Heart left ventricle (tissue), 16 donors: ENCODE measurements at regions not wholly inside any gene's neighbourhood (a gene's known extent, or its start where the extent isn't known, plus 50 kb on each side); places are given as distances from the start of the nearest gene placed in this dataset.

Experiments used
- ATAC-seq, 4 donors: fragments of 200-7000 bp; cut with Tn5 transposase; one replicate each; pipeline ENCODE4 v1.9.1; 2020 to 2022; ENCODE audit warnings: moderate library complexity in 4 of 4, mild to moderate bottlenecking in 3 of 4, moderate number of reproducible peaks in 1 of 4
- DNase-seq, 5 donors: peaks; one replicate each; pipeline ENCODE4 v3.0.0-alpha.2; 2020
- H3K27ac ChIP-seq, 12 donors: fragments of 200-600 bp; sonication (generic) in 4 of 12; one replicate each; pipeline versions ENCODE4 v1.5.0 to v1.8.0; 2016 to 2022; ENCODE audit warnings: mild to moderate bottlenecking in 2 of 12
- H3K27me3 ChIP-seq, 9 donors: fragments of 200-600 bp; sonication (generic) in 2 of 9; one replicate each; pipeline versions ENCODE4 v1.5.1 to v1.8.0; 2016 to 2022; ENCODE audit warnings: mild to moderate bottlenecking in 3 of 9
- H3K36me3 ChIP-seq, 9 donors: fragments of 200-600 bp; sonication (generic) in 2 of 9; one replicate each; pipeline versions ENCODE4 v1.5.0 to v1.8.0; 2018 to 2022; ENCODE audit warnings: mild to moderate bottlenecking in 2 of 9
- H3K4me1 ChIP-seq, 12 donors: fragments of 200-600 bp; sonication (generic) in 4 of 12; one replicate each; pipeline versions ENCODE4 v1.5.0 to v1.8.0; 2016 to 2022; ENCODE audit warnings: mild to moderate bottlenecking in 3 of 12
- H3K4me3 ChIP-seq, 12 donors: fragments of 200-600 bp; sonication (generic) in 4 of 12; one replicate each; pipeline versions ENCODE4 v1.5.0 to v1.8.0; 2017 to 2022; ENCODE audit warnings: mild to moderate bottlenecking in 9 of 12, moderate library complexity in 4 of 12
- H3K9me3 ChIP-seq, 12 donors: fragments of 200-600 bp; sonication (generic) in 4 of 12; one replicate each; pipeline versions ENCODE4 v1.5.0 to v1.8.0; 2016 to 2022; ENCODE audit warnings: mild to moderate bottlenecking in 1 of 12
- POLR2A ChIP-seq, 2 donors: fragments of 450-650 bp; IDR thresholded peaks; one replicate each; pipeline ENCODE4 v1.6.1; 2017; ENCODE audit warnings: antibody characterized with exemption in 2 of 2, mild to moderate bottlenecking in 2 of 2, moderate library complexity in 2 of 2
- WGBS, 4 donors: extraction: QIAGEN DNeasy Blood & Tissue Kit in 2 of 4; methylation state at CpG; one replicate each; pipeline versions ENCODE4 v1.1.5 to v1.1.7; 2013 to 2018; 5-methylcytosine and 5-hydroxymethylcytosine counted together
- intact Hi-C, 10 donors: fragments of 100-400 bp; cut with DNase I; formaldehyde crosslinking; loops; one replicate each; pipeline versions ENCODE4 v1.11.1 to v1.14.2; 2022
- TF ChIP-seq, protein P1 (sequence below), 12 donors: fragments of 200-600 bp; sonication (generic) in 4 of 12; IDR thresholded peaks; one replicate each; pipeline versions ENCODE4 v1.5.0 to v1.8.0; 2018 to 2022; ENCODE audit warnings: antibody characterized with exemption in 12 of 12, mild to moderate bottlenecking in 5 of 12
- donor health status: ischemic (EF 13 %, LVEDD 7.1; RV severe dilation, severe dysfunction).
- donor health status: healthy with polysubstance abuse.
- donor health status: DM: no; HTN: yes; CAD: no.
- donor health status: DM: no; HTN: no; CAD: no.
- donor health status: ischemic (EF 25% LVEDD 6.9; RV normal size, moderate dysfunction).
- donor health status: ischemic (EF 25% LVEDD 5.7; RV mildly dilated, moderate dysfunction).
- donor health status: healthy.
- donor health status: DM: yes; HTN: yes; CAD: no.
- donor health status: ischemic (EF 35%, LVEDD 5.7; RV mildly dilated, moderate dysfunction).
- donor health status: nonischemic (EF 11% LVEDD 7.7; RV severe dilation, severe dysfunction).
- donor health status: DM: yes; HTN: yes; CAD: no.
- donor health status: PGD.
- donor health status: ischemic (EF 29% LVEDD 5.4; RV normal size, mild dysfunction).
- donor health status: nonischemic (EF 23%, LVEDD 6.1; RV moderate dilation, normal function).

DNA sequence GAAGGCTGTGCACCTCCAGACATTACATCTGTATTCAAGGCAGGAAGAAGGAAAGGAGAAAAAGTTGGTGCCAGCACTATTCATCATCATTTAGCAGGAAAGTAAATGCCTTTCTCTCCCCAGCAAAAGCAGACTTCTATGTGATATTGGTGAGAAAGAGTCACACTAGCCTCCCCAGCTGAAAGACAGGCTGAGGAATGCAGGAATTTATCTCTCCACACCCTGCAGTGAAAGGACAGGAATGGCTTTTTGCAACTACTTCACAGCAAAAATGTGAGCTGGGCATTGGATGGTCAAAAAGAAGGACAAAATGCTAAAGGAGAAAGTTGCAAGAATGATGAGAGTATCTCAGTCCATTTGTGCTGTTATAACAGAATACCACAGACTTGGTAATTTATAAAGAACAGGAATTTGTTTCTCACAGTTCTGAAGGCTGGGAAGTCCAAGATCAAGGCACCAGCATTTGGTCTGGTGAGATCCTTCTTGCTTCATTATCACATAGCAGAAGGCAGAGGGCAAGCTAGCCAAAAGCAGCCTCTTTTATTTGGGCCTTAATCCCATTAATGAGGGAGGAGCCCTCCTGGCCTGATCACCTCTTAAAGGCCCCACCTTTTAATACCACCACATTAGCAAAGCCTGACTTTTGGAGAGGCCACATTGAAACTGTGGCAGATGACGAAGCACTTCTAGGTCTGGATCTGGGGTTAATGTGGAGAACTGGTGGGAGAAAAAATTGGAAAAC is 388.1 kb upstream of the SLC14A2 start:
- no peaks in the 10 kb centered on the region for H3K4me1 ChIP-seq
- H3K9me3 ChIP-seq: peaks cover 0 to 10% (median 0%) of the 10 kb centered on the region in 12 donors
- no peak overlapping the region for H3K4me3 ChIP-seq
- no peaks in the 10 kb centered on the region for H3K27me3 ChIP-seq
- intact Hi-C loops: no loop called here
- ATAC-seq (no peak), DNase-seq (no peak)
- TF ChIP-seq, protein P1, sequence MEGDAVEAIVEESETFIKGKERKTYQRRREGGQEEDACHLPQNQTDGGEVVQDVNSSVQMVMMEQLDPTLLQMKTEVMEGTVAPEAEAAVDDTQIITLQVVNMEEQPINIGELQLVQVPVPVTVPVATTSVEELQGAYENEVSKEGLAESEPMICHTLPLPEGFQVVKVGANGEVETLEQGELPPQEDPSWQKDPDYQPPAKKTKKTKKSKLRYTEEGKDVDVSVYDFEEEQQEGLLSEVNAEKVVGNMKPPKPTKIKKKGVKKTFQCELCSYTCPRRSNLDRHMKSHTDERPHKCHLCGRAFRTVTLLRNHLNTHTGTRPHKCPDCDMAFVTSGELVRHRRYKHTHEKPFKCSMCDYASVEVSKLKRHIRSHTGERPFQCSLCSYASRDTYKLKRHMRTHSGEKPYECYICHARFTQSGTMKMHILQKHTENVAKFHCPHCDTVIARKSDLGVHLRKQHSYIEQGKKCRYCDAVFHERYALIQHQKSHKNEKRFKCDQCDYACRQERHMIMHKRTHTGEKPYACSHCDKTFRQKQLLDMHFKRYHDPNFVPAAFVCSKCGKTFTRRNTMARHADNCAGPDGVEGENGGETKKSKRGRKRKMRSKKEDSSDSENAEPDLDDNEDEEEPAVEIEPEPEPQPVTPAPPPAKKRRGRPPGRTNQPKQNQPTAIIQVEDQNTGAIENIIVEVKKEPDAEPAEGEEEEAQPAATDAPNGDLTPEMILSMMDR (IDR thresholded peaks at IDR 0.05): no peak
- H3K36me3 ChIP-seq: no peaks in the 10 kb centered on the region
- no peak overlapping the region for H3K27ac ChIP-seq
- WGBS, 4 donors: 75 to 100% (median 94%) methylated on average over 1 of the region's 1 CpG

DNA sequence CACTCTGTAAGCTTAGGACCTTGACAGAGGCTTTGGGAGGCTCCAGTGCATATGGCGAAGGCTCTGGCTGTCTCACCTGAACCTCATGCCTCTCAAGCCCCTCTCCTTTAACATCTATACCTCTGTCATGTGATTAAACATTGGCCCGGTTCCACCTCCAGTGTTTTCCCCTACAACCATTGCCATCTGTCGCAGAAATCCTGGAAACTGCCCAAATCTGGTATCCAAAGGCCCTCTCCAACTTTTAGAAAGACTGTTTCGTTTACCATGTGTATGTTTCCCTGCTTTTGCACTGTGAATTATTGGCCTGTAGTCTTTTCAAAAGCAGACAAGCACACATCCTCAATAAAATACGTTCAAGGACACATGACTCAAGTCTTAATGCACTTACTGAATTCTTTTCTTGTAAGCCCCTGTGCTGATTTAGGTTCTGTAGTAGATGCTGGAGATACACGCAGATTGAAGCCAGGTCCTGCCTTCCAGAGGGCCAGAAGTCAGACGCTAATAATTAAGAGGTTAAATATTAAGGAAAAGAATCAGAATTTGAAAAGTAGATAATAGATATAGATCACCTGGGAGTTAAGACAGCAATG is 386.4 kb upstream of the SLC14A2 start:
- TF ChIP-seq, protein P1 (IDR thresholded peaks at IDR 0.05): no peak
- TF ChIP-seq POLR2A (IDR thresholded peaks at IDR 0.05): no peak
- no peak for DNase-seq
- 83 to 89% (median 86%) methylated on average over 7 of the region's 7 CpGs for WGBS, 4 donors
- H3K4me1 ChIP-seq: no peaks in the 10 kb centered on the region
- H3K9me3 ChIP-seq: peaks cover 0 to 10% (median 0%) of the 10 kb centered on the region in 12 donors
- no peaks in the 10 kb centered on the region for H3K36me3 ChIP-seq
- intact Hi-C loops: no loop called here
- no peaks in the 10 kb centered on the region for H3K27me3 ChIP-seq
- no peak overlapping the region for H3K27ac ChIP-seq
- ATAC-seq: no peak
- no peak overlapping the region for H3K4me3 ChIP-seq

DNA sequence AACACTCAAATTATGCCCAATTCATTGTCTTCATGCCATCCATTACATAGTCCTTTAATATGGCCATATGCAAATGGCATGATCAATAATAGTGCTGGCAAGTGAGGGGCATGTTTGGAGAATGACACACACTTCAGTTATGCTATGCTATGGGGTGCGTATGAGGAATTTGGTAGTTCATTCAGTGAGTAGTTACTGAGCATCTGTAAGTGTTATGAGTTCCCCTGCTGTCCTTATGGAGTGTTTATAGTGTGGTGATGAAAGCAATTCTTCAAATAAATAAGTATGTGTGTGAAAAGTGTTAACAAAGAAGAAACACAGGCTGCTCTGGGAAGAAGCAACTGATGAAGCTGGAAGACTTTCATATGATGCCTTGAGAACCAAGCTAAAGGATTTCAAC is 383.7 kb upstream of the SLC14A2 start:
- ATAC-seq (no peak), DNase-seq (no peak)
- WGBS, 4 donors: 96 to 100% (median 97%) methylated on average over 1 of the region's 1 CpG
- Histone ChIP-seq H3K4me3 (no peak overlapping the region), H3K9me3 (peaks cover 0 to 10% (median 0%) of the 10 kb centered on the region in 12 donors), H3K36me3 (no peaks in the 10 kb centered on the region), H3K27ac (no peak overlapping the region), H3K4me1 (peaks cover 0 to 2% (median 0%) of the 10 kb centered on the region in 12 donors), H3K27me3 (no peaks in the 10 kb centered on the region)
- intact Hi-C loops: no loop called here
- TF ChIP-seq, protein P1 (IDR thresholded peaks at IDR 0.05): no peak
- TF ChIP-seq POLR2A (IDR thresholded peaks at IDR 0.05): no peak

DNA sequence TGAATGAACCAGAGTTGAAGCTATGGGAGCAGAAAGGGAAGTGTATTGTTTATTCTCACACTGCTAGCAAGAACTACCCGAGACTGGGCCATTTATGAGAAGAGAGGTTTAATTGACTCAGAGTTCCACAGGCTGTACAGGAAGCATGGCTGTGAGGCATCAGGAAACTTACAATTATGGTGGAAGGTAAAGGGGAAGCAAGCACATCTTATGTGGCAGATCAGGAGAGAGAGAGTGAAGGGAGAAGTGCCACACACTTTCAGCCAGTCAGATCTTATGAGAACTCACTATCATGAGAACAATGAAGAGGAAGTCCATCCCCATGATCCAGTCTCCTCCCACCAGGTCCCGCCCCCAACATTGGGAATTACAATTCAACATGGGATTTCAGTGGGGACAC is 383.2 kb upstream of the SLC14A2 start:
- H3K4me3 ChIP-seq: no peak overlapping the region
- no peaks in the 10 kb centered on the region for H3K27me3 ChIP-seq
- WGBS, 4 donors: 80 to 84% (median 81%) methylated on average over 2 of the region's 2 CpGs
- TF ChIP-seq, protein P1 (IDR thresholded peaks at IDR 0.05): no peak
- TF ChIP-seq POLR2A (IDR thresholded peaks at IDR 0.05): no peak
- DNase-seq (no peak), ATAC-seq (no peak)
- no peaks in the 10 kb centered on the region for H3K36me3 ChIP-seq
- intact Hi-C loops: no loop called here
- H3K27ac ChIP-seq: no peak overlapping the region
- peaks cover 0 to 6% (median 0%) of the 10 kb centered on the region in 12 donors for H3K4me1 ChIP-seq
- H3K9me3 ChIP-seq: peaks cover 0 to 6% (median 0%) of the 10 kb centered on the region in 12 donors
